GM12875 (cell line): ENCODE measurements at regions not wholly inside any gene's neighbourhood (a gene's known extent, or its start where the extent isn't known, plus 50 kb on each side); places are given as distances from the start of the nearest gene placed in this dataset.
"Not testable (repeated sequence)": the region's sequence is repeated elsewhere in the genome, so short reads cannot be mapped to it uniquely, and the experiment has no call there.

Source experiments
- H3K4me3 ChIP-seq: one replicate; pipeline ENCODE4 v1.5.1; 2011; ENCODE audit warnings: low read depth, low read length, control low read depth
- CTCF ChIP-seq: IDR thresholded peaks from 2 replicates; pipeline ENCODE4 v1.5.1; 2011; ENCODE audit warnings: low read depth, mild to moderate bottlenecking, control low read depth, inconsistent platforms, low read length, moderate library complexity, borderline replicate concordance; ENCODE audit not compliant: insufficient read depth

GRCh38 chr7:106448992-106449859 is 164.4 kb upstream of the NAMPT start:
- no peak for TF ChIP-seq CTCF
- H3K4me3 ChIP-seq = no peak overlapping the region

- no peak overlapping the region for H3K4me3 ChIP-seq
- TF ChIP-seq CTCF = no peak
Observed at GRCh38 chr7:106448346-106448991, 163.7 kb upstream of the NAMPT start.

GRCh38 chr7:106447318-106447847 is 162.6 kb upstream of the NAMPT start:
- no peak overlapping the region for H3K4me3 ChIP-seq
- no peak for TF ChIP-seq CTCF

GRCh38 chr7:106445366-106445765 is 160.6 kb upstream of the NAMPT start:
- not testable (repeated sequence) for H3K4me3 ChIP-seq

- no peak overlapping the region for H3K4me3 ChIP-seq
- no peak for TF ChIP-seq CTCF
Observed at GRCh38 chr7:106444068-106444655, 159.4 kb upstream of the NAMPT start.

- H3K4me3 ChIP-seq = no peak overlapping the region
- no peak for TF ChIP-seq CTCF
Observed at GRCh38 chr7:106443156-106443555, 158.4 kb upstream of the NAMPT start.

GRCh38 chr7:106442476-106442875 is 157.7 kb upstream of the NAMPT start:
- no peak overlapping the region for H3K4me3 ChIP-seq
- TF ChIP-seq CTCF = no peak

- H3K4me3 ChIP-seq = not testable (repeated sequence)
Observed at GRCh38 chr7:106441343-106441742, 156.6 kb upstream of the NAMPT start.

GRCh38 chr7:106436933-106437332 is 152.2 kb upstream of the NAMPT start:
- H3K4me3 ChIP-seq = not testable (repeated sequence)
